ENCODE measurements at regions not wholly inside any gene's neighbourhood (a gene's known extent, or its start where the extent isn't known, plus 50 kb on each side); places are given as distances from the start of the nearest gene placed in this dataset.

DNA sequence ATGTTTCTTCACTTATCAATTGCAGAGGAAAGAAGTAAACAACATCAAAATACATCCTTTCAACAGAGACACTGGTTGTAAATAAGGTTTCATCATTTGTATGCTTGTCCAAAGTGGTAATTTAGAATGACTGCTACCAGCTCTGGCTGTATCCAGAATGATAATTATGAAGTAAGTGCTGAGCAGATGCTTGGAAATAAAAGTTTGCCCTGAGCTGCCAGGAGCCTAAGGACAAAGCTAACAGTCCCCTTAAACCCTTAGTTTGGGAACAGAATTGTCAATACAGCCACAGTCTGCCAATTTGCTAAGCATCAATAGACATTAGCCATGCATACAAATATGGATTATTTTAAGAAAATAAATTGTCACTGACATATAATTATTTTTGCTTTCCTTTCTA, 147.0 kb upstream of the SLC13A1 start:
- H4K20me1 ChIP-seq (ENCODE audit: control insufficient read depth, insufficient read depth) = no peaks in the 10 kb centered on the region
- ChIA-PET CTCF (interaction anchor here (1.7 kb wide), 1 partner anchor 20 kb away, joined by 3 read pairs; no protein-coding TSS in a partner anchor), POLR2A (no interaction called here), RAD21 (ENCODE audit: unreplicated experiment) (interaction anchor here (1.3 kb wide), 1 partner anchor 21 kb away, joined by 4 read pairs; no protein-coding TSS in a partner anchor), SMC1A (ENCODE audit: uncharacterized antibody, unreplicated experiment) (interaction anchor here (2.1 kb wide), 1 partner anchor 9 kb away, joined by 4 read pairs; no protein-coding TSS in a partner anchor)
- no peaks in the 10 kb centered on the region for H3K9me3 ChIP-seq (replicated peaks; ENCODE audit: control insufficient read depth, insufficient read depth, low read length)
- H3K4me3 ChIP-seq = no peak overlapping the region
- no TSS peak for BruUV-seq (replicated peaks)
- no peaks in the 10 kb centered on the region for H3K27me3 ChIP-seq (replicated peaks in 1 of 2; ENCODE audit: control insufficient read depth in 2 of 2, insufficient read depth in 2 of 2, low read length in 1 of 2)
- H3K9ac ChIP-seq (ENCODE audit: control insufficient read depth, insufficient read depth, low read length) = no peak overlapping the region
- DNase-seq (ENCODE audit: low read depth, low spot score) (no peak), ATAC-seq (no peak), FAIRE-seq (no peak)
- no peaks in the 10 kb centered on the region for H3K4me1 ChIP-seq (ENCODE audit: control insufficient read depth, insufficient read depth, low read length)
- no peak overlapping the region for H2AFZ ChIP-seq (ENCODE audit: control insufficient read depth, low read depth, low read length)
- no peaks in the 10 kb centered on the region for H3K36me3 ChIP-seq (ENCODE audit: control insufficient read depth in 2 of 2, insufficient read depth in 2 of 2, low read length in 1 of 2)
- no peak overlapping the region for H3K27ac ChIP-seq (ENCODE audit: control insufficient read depth, insufficient read depth)
- intact Hi-C loops (cut with micrococcal nuclease; ENCODE audit: unreplicated experiment) = no loop called here
- in situ Hi-C loops (cut with MboI) = no loop called here
- no peak overlapping the region for H3K4me2 ChIP-seq (ENCODE audit: control insufficient read depth, insufficient read depth)
- TF ChIP-seq STAT3 (IDR thresholded peaks at IDR 0.05; ENCODE audit: low read depth, low read length) = no peak
- TF ChIP-seq, protein P1, sequence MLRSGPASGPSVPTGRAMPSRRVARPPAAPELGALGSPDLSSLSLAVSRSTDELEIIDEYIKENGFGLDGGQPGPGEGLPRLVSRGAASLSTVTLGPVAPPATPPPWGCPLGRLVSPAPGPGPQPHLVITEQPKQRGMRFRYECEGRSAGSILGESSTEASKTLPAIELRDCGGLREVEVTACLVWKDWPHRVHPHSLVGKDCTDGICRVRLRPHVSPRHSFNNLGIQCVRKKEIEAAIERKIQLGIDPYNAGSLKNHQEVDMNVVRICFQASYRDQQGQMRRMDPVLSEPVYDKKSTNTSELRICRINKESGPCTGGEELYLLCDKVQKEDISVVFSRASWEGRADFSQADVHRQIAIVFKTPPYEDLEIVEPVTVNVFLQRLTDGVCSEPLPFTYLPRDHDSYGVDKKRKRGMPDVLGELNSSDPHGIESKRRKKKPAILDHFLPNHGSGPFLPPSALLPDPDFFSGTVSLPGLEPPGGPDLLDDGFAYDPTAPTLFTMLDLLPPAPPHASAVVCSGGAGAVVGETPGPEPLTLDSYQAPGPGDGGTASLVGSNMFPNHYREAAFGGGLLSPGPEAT (IDR thresholded peaks at IDR 0.05; ENCODE audit: low read depth) = no peak
- no peaks in the 10 kb centered on the region for H3K79me2 ChIP-seq (ENCODE audit: control insufficient read depth, insufficient read depth, low read length)

DNA sequence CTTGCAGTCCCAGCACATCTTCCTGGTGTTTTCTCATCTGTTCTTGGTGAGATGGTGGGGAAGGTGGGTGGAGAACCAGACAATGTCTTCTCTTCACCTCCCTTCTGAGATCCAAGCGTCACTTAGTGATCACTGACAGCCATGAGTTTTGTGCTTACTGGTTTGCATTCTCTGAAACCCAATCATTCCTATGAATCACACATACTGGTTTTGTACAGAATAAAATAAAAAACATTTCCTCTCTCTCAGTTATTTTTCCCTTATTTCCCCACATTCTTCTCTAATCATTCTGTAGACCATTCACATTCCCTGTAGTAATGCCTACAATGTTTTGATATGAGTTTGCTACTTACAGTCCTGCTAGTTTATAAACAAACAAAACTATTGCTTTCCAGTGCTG, 143.8 kb upstream of the SLC13A1 start:
- ATAC-seq = no peak
- no TSS peak for BruUV-seq (replicated peaks)
- no peak overlapping the region for H3K4me2 ChIP-seq (ENCODE audit: control insufficient read depth, insufficient read depth)
- no peaks in the 10 kb centered on the region for H3K4me1 ChIP-seq (ENCODE audit: control insufficient read depth, insufficient read depth, low read length)
- no peaks in the 10 kb centered on the region for H3K36me3 ChIP-seq (ENCODE audit: control insufficient read depth in 2 of 2, insufficient read depth in 2 of 2, low read length in 1 of 2)
- no peak for FAIRE-seq
- TF ChIP-seq, protein P2, sequence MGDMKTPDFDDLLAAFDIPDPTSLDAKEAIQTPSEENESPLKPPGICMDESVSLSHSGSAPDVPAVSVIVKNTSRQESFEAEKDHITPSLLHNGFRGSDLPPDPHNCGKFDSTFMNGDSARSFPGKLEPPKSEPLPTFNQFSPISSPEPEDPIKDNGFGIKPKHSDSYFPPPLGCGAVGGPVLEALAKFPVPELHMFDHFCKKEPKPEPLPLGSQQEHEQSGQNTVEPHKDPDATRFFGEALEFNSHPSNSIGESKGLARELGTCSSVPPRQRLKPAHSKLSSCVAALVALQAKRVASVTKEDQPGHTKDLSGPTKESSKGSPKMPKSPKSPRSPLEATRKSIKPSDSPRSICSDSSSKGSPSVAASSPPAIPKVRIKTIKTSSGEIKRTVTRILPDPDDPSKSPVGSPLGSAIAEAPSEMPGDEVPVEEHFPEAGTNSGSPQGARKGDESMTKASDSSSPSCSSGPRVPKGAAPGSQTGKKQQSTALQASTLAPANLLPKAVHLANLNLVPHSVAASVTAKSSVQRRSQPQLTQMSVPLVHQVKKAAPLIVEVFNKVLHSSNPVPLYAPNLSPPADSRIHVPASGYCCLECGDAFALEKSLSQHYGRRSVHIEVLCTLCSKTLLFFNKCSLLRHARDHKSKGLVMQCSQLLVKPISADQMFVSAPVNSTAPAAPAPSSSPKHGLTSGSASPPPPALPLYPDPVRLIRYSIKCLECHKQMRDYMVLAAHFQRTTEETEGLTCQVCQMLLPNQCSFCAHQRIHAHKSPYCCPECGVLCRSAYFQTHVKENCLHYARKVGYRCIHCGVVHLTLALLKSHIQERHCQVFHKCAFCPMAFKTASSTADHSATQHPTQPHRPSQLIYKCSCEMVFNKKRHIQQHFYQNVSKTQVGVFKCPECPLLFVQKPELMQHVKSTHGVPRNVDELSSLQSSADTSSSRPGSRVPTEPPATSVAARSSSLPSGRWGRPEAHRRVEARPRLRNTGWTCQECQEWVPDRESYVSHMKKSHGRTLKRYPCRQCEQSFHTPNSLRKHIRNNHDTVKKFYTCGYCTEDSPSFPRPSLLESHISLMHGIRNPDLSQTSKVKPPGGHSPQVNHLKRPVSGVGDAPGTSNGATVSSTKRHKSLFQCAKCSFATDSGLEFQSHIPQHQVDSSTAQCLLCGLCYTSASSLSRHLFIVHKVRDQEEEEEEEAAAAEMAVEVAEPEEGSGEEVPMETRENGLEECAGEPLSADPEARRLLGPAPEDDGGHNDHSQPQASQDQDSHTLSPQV (IDR thresholded peaks at IDR 0.05) = no peak
- TF ChIP-seq MYB (IDR thresholded peaks at IDR 0.05; ENCODE audit: borderline replicate concordance, low read depth, low read length) (no peak), MTA3 (IDR thresholded peaks at IDR 0.05; ENCODE audit: borderline replicate concordance, low read length) (no peak), RFX5 (IDR thresholded peaks at IDR 0.05; ENCODE audit: low read depth, low read length) (no peak), SMAD1 (IDR thresholded peaks at IDR 0.05; ENCODE audit: low read depth, partially characterized antibody) (no peak)
- H3K79me2 ChIP-seq (ENCODE audit: control insufficient read depth, insufficient read depth, low read length) = no peaks in the 10 kb centered on the region
- H3K4me3 ChIP-seq = no peak overlapping the region
- ChIA-PET RAD21 (ENCODE audit: unreplicated experiment) (no interaction called here), SMC1A (ENCODE audit: uncharacterized antibody, unreplicated experiment) (no interaction called here), POLR2A (no interaction called here), CTCF (interaction anchor here (0.7 kb wide), 1 partner anchor 9 kb away, joined by 3 read pairs; no protein-coding TSS in a partner anchor)
- intact Hi-C loops (cut with micrococcal nuclease; ENCODE audit: unreplicated experiment) = no loop called here
- H3K27me3 ChIP-seq (replicated peaks in 1 of 2; ENCODE audit: control insufficient read depth in 2 of 2, insufficient read depth in 2 of 2, low read length in 1 of 2) = no peaks in the 10 kb centered on the region
- no peak overlapping the region for H3K9ac ChIP-seq (ENCODE audit: control insufficient read depth, insufficient read depth, low read length)
- 36% methylated on average over 1 of the region's 1 CpG for WGBS (ENCODE audit: insufficient coverage, insufficient replicate concordance, low lambda C conversion rate, missing lambda C conversion rate)
- no peak overlapping the region for H2AFZ ChIP-seq (ENCODE audit: control insufficient read depth, low read depth, low read length)
- DNase-seq (ENCODE audit: low read depth, low spot score) = no peak
- no peak overlapping the region for H3K27ac ChIP-seq (ENCODE audit: control insufficient read depth, insufficient read depth)
- H3K9me3 ChIP-seq (replicated peaks; ENCODE audit: control insufficient read depth, insufficient read depth, low read length) = no peaks in the 10 kb centered on the region
- no peaks in the 10 kb centered on the region for H4K20me1 ChIP-seq (ENCODE audit: control insufficient read depth, insufficient read depth)
- in situ Hi-C loops (cut with MboI) = no loop called here
